ENCODE measurements at regions not wholly inside any gene's neighbourhood (a gene's known extent, or its start where the extent isn't known, plus 50 kb on each side); places are given as distances from the start of the nearest gene placed in this dataset.

- TF ChIP-seq POLR2AphosphoS5 (IDR thresholded peaks at IDR 0.05; ENCODE audit: low read depth, low read length) (no peak), PAX5 (IDR thresholded peaks at IDR 0.05; ENCODE audit: insufficient read depth, low read length, severe bottlenecking) (no peak), TAF1 (IDR thresholded peaks at IDR 0.05; ENCODE audit: low read depth, low read length) (no peak), POLR2A (IDR thresholded peaks at IDR 0.05; ENCODE audit: low read depth, low read length) (no peak), SPI1 (IDR thresholded peaks at IDR 0.05; ENCODE audit: low read depth, low read length) (no peak)
These were observed 419.4 kb upstream of the PTGER4 start for GRCh38 chr5:40260361-40260760.

Measured in GM12891 (cell line).